Stimulated activated CD4-positive, alpha-beta T cell treated with anti-CD3 and anti-CD28 coated beads, Interleukin-2, amount 100 ng/mL, for 48 hours (primary cell): ENCODE measurements at regions not wholly inside any gene's neighbourhood (a gene's known extent, or its start where the extent isn't known, plus 50 kb on each side); places are given as distances from the start of the nearest gene placed in this dataset.
"Not testable (repeated sequence)": the region's sequence is repeated elsewhere in the genome, so short reads cannot be mapped to it uniquely, and the experiment has no call there.

Source experiments
- DNase-seq, 2 donors: peaks; one replicate each; pipeline ENCODE4 v3.0.0-alpha.2; 2020

DNA sequence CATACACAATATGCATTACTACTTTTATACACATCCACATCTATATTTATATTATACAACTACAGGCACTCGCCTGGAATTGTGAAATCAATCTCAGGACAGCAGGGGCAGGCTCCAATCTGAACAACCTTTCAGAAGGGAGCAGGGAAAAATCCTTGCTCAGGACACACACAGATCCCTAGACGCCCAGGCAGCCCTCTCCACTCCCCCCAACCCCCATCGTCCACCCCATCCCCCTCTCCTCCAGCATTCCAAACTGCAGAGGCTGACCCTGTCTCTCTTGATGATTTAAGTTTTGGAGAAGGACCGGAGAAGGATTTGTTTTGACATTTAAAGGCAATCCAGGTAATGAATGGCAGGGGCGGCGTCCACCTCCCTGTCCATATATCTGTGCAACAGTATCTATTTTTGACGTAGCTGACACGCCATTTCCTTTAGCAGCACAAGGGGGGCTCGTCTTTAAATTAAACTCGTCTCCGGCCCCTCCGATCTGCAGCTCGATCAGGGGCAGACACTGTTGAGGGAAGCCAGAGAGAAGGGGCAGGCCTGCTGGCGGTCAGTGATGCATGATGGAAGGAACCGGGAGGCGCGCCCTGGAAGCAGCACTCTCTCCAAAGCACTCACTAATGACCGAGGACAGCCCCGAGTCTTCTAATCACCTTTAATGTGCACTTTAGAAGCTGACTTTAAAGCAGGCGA is 95.0 kb upstream of the TBX5 start:
- no peak for DNase-seq

- DNase-seq = no peak
Observed at GRCh38 chr12:114500131-114500530, 94.2 kb upstream of the TBX5 start.

GRCh38 chr12:114499338-114499737 is 93.4 kb upstream of the TBX5 start:
- DNase-seq = no peak

GRCh38 chr12:114491916-114492315 is 86.0 kb upstream of the TBX5 start:
- no peak for DNase-seq

DNA sequence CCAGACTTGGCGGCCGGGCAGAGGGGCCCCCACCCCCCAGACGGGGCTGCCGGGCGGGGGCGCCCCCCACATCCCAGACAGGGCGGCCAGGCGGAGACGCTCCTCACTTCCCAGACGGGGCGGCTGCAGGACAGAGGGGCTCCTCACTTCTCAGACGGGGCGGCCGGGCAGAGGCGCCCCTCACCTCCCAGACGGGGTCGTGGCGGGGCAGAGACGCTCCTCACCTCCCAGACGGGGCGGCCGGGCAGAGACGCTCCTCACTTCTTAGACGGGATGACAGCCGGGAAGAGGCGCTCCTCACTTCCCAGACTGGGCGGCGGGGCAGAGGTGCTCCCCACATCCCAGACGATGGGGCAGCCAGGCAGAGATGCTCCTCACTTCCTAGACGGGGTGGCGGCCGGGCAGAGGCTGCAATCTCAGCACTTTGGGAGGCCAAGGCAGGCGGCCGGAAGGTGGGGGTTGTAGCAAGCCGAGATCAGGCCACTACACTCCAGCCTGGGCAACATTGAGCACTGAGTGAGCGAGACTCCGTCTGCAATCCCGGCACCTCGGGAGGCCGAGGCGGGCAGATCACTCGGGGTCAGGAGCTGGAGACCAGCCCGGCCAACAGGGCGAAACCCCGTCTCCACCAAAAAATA is 79.0 kb upstream of the TBX5 start:
- not testable (repeated sequence) for DNase-seq

GRCh38 chr12:114483996-114484395 is 78.1 kb upstream of the TBX5 start:
- no peak for DNase-seq

DNA sequence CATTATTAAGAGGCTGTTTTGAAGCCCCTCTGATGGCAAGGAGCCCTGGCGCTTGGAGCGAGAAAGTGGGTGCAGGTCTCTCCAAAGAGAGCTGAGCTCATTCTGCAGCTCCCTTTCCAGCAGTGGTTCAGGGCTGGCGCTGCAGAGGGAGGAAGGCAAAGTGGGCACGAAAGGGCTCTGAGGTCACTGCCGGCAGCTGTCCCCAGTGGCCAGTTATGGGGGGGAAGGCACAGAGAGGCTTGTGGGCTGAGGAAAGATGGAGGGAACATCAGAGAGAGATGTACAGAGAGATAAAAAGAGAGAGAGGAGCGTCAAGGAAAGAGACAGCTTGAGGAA is 75.2 kb upstream of the TBX5 start:
- no peak for DNase-seq

GRCh38 chr12:114480337-114481199 is 74.6 kb upstream of the TBX5 start:
- no peak for DNase-seq

GRCh38 chr12:114479831-114480230 is 73.9 kb upstream of the TBX5 start:
- DNase-seq = no peak

DNA sequence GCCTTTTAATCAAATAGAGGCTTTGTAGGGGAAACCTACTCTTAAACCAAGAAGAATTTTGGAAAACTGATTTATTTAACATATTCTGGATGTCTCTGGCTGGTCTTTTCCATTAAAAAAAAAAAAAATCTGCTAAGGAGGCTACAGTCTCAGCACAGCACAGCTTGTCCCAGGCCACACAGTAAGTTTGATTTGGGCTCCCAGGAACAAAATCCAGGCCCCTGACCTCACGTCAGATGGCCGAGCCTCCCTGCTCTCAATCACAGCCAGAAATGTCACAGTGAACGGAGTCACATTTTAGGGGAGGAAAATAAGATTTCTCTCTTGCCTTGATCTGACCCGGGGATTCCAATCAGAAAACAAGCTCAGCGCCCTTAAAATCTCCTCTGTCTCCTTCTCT is 72.9 kb upstream of the TBX5 start:
- DNase-seq = no peak

- DNase-seq = no peak
Observed at GRCh38 chr12:114477989-114478395, 72.0 kb upstream of the TBX5 start.

DNA sequence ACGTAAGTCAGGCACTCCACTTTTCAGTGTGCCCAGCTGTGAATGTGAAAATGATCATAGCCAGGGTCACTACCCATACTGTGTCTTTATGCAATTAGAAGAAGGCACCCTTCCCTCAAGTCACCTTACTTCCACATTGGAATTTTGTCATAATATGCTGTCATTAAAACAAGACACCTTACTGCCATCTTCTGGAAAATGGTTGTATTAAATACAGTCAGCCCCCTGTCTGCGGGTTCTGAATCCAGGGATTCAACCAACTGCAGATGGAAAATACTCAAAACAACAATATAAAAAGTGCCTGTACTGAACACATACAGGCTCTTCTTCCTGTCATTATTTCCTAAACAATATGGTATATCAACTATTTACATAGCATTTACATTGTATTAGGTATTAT is 70.2 kb upstream of the TBX5 start:
- no peak for DNase-seq

GRCh38 chr12:114473717-114474116 is 67.8 kb upstream of the TBX5 start:
- no peak for DNase-seq

- DNase-seq = no peak
Observed at GRCh38 chr12:114473018-114473417, 67.1 kb upstream of the TBX5 start.

DNA sequence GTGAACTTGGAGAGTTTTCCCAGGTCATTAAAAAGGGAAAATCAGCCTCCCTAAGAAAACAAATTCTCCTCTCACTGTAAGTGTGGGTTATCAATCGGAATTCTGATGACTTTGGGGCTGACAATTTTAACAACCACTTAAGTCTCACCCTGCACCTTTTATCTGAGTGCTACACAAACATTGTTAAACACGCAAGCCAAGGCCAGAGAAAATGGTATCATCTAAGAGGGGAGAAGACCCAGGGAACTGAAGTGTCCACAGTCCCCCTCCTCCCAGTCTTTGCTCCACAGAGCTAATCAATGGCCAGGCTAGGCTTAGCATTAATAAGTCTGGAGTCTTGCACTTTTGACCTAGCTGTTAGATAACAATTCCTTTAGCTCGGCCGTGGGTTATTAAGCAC is 51.7 kb upstream of the TBX5 start:
- DNase-seq = no peak
